ENCODE measurements at regions not wholly inside any gene's neighbourhood (a gene's known extent, or its start where the extent isn't known, plus 50 kb on each side); places are given as distances from the start of the nearest gene placed in this dataset.

DNA sequence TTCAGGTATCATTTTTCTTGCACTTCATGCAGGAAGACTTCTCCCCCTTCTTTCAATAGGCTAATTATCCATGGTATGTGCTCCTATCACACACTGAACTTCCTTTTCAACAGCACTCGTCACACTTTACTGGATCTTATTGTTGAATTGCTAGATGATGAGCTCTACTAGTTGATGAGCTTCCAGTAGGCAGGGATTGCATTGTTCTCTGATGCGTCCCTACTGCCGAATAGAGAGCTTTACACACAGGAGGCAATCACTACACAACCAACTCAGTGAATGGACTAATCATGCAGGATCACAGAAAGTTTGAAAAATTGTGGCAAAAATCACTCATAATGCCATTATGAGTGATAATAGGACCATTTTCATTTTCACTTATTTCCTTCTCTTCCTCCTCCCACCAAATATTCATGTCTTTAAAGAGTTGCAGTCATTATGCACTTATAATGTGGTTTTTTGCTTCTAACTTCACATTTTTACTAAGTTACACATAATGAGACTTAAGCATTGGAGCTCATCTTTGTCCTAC is 128.1 kb upstream of the ZNF648 start:
- no peaks in the 10 kb centered on the region for H3K36me3 ChIP-seq (ENCODE audit: control insufficient read depth in 1 of 2, insufficient read depth in 2 of 2, low read length in 2 of 2)
- H3K4me3 ChIP-seq (replicated peaks in 1 of 2; ENCODE audit: low read depth in 1 of 2, low read length in 2 of 2), result no peak overlapping the region
- RAD21 ChIA-PET (ENCODE audit: low non-redundant PET in 1 of 2, low total read pairs in 2 of 2, uncharacterized antibody in 2 of 2, unreplicated experiment in 2 of 2), result no interaction called here
- DNase-seq (ENCODE audit: low read depth, low spot score), result no peak
- H3K79me2 ChIP-seq (ENCODE audit: insufficient read depth, low read length), result no peaks in the 10 kb centered on the region
- no peak overlapping the region for H3K9ac ChIP-seq (ENCODE audit: low read length)
- TF ChIP-seq CEBPB (IDR thresholded peaks at IDR 0.05; ENCODE audit: low read depth) (no peak), SIN3A (IDR thresholded peaks at IDR 0.05; ENCODE audit: low read depth) (no peak)
- H3K4me2 ChIP-seq (ENCODE audit: low read length), result no peak overlapping the region
- H3K9me3 ChIP-seq (ENCODE audit: control insufficient read depth in 1 of 2, insufficient read depth in 1 of 2, low read depth in 1 of 2, low read length in 2 of 2), result no peaks in the 10 kb centered on the region
- ATAC-seq, result no peak
- H4K20me1 ChIP-seq (ENCODE audit: insufficient read depth), result no peaks in the 10 kb centered on the region
- H3K27me3 ChIP-seq (ENCODE audit: insufficient read depth, low read length), result no peaks in the 10 kb centered on the region
- CTCF ChIA-PET, result interaction anchor here (1.2 kb wide), 1 partner anchor 46 kb away, joined by 5 read pairs; no protein-coding TSS in a partner anchor
- POLR2A ChIA-PET, result no interaction called here
- no peak overlapping the region for H3K27ac ChIP-seq (ENCODE audit: low read depth, low read length)
- no TSS peak for BruUV-seq (replicated peaks)
- H3K4me1 ChIP-seq (ENCODE audit: control insufficient read depth in 1 of 2, insufficient read depth in 2 of 2, low read length in 2 of 2), result peaks cover 10 to 14% of the 10 kb centered on the region in 2 experiments; a peak in 3 of 4 replicates
- 0 out of 2 replicates have a peak, but pooled peaks cover 2% of the 10 kb centered on the region for H3K9me2 ChIP-seq (ENCODE audit: insufficient read depth)
- no peak overlapping the region for H2AFZ ChIP-seq (ENCODE audit: low read depth, low read length, poor library complexity, severe bottlenecking)
- intact Hi-C loops (cut with micrococcal nuclease), result no loop called here

DNA sequence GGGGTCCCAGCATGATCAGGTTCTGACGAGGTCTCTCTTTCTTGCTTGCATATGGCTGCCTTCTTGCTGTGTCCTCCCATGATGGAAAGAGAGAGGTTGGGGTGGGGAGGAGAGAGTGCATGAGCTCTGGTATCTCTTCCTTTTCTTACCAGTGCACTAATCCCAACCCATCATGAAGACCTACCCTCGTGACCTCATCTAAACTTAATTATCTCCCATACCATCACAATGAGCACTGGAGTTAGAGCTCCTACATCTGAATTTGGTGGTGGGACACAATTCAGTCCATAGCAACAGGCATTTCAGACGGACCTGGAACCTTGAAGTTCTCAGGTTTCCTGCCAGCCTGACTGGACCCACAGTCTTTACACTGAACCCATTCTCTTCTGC is 125.2 kb upstream of the ZNF648 start:
- ATAC-seq, result no peak; the same call in 1 of the 2 replicates
- H3K9me2 ChIP-seq (ENCODE audit: insufficient read depth), result no peaks in the 10 kb centered on the region
- H4K20me1 ChIP-seq (ENCODE audit: insufficient read depth), result no peaks in the 10 kb centered on the region
- ChIA-PET CTCF (interaction anchor here (1.1 kb wide), 1 partner anchor 11 kb away, joined by 4 read pairs; no protein-coding TSS in a partner anchor), RAD21 (ENCODE audit: low non-redundant PET in 1 of 2, low total read pairs in 2 of 2, uncharacterized antibody in 2 of 2, unreplicated experiment in 2 of 2) (interaction anchor here in 1 of 2 experiments (1.0 kb wide), 1 partner anchor 44 kb away, joined by 3 read pairs; no protein-coding TSS in a partner anchor), POLR2A (no interaction called here)
- H3K4me3 ChIP-seq (replicated peaks in 1 of 2; ENCODE audit: low read depth in 1 of 2, low read length in 2 of 2), result no peak overlapping the region
- H3K27ac ChIP-seq (ENCODE audit: low read depth, low read length), result no peak overlapping the region
- intact Hi-C loops (cut with micrococcal nuclease), result no loop called here
- H2AFZ ChIP-seq (ENCODE audit: low read depth, low read length, poor library complexity, severe bottlenecking), result no peak overlapping the region
- H3K4me2 ChIP-seq (ENCODE audit: low read length), result peak overlapping the region; percentile 31
- peaks cover 10 to 14% of the 10 kb centered on the region in 2 experiments; a peak in 3 of 4 replicates for H3K4me1 ChIP-seq (ENCODE audit: control insufficient read depth in 1 of 2, insufficient read depth in 2 of 2, low read length in 2 of 2)
- no peaks in the 10 kb centered on the region for H3K79me2 ChIP-seq (ENCODE audit: insufficient read depth, low read length)
- BruUV-seq (replicated peaks), result no TSS peak
- H3K9me3 ChIP-seq (ENCODE audit: control insufficient read depth in 1 of 2, insufficient read depth in 1 of 2, low read depth in 1 of 2, low read length in 2 of 2), result no peaks in the 10 kb centered on the region
- no peak for DNase-seq (ENCODE audit: low read depth, low spot score)
- no peaks in the 10 kb centered on the region for H3K36me3 ChIP-seq (ENCODE audit: control insufficient read depth in 1 of 2, insufficient read depth in 2 of 2, low read length in 2 of 2)
- TF ChIP-seq SP1 (IDR thresholded peaks at IDR 0.05; ENCODE audit: low read depth) (no peak), FOSL1 (IDR thresholded peaks at IDR 0.05; ENCODE audit: low read depth) (no peak)
- TF ChIP-seq, protein P1, sequence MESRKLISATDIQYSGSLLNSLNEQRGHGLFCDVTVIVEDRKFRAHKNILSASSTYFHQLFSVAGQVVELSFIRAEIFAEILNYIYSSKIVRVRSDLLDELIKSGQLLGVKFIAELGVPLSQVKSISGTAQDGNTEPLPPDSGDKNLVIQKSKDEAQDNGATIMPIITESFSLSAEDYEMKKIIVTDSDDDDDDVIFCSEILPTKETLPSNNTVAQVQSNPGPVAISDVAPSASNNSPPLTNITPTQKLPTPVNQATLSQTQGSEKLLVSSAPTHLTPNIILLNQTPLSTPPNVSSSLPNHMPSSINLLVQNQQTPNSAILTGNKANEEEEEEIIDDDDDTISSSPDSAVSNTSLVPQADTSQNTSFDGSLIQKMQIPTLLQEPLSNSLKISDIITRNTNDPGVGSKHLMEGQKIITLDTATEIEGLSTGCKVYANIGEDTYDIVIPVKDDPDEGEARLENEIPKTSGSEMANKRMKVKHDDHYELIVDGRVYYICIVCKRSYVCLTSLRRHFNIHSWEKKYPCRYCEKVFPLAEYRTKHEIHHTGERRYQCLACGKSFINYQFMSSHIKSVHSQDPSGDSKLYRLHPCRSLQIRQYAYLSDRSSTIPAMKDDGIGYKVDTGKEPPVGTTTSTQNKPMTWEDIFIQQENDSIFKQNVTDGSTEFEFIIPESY (IDR thresholded peaks at IDR 0.05; ENCODE audit: extremely low read depth, insufficient replicate concordance, low read length), result no peak
- no peaks in the 10 kb centered on the region for H3K27me3 ChIP-seq (ENCODE audit: insufficient read depth, low read length)
- H3K9ac ChIP-seq (ENCODE audit: low read length), result no peak overlapping the region

Data from HCT116 (cell line).